ENCODE measurements at regions not wholly inside any gene's neighbourhood (a gene's known extent, or its start where the extent isn't known, plus 50 kb on each side); places are given as distances from the start of the nearest gene placed in this dataset.

DNA sequence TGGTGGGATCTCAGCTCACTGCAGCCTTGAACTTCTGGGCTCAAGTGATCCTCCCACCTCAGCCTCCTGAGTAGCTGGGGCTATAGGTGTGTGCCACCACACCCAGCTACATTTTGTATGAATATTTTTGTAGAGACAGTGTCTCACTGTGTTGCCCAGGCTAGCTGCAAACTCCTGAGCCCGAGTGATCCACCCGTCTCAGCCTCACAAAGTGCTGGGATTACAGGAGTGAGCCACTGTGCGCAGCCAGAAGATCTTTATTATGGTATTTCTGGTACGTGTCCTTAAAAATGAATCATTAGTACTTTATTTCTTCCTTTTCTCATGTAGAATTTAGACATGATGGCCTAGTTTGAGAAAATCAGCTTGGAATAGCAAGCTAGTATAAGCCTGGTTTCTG is 153.3 kb downstream of the BCHE start:
- Mint-ChIP-seq H3K27ac (no peak overlapping the region), H3K4me3 (no peak overlapping the region), H3K4me1 (ENCODE audit: low read depth) (no peaks in the 10 kb centered on the region), H3K9me3 (peaks cover 3% of the 10 kb centered on the region), H3K27me3 (no peaks in the 10 kb centered on the region), H3K36me3 (ENCODE audit: low read depth) (no peaks in the 10 kb centered on the region)
- intact Hi-C loops (cut with micrococcal nuclease), result no loop called here
- DNase-seq, result no peak
- ChIA-PET CTCF (no interaction called here), POLR2A (no interaction called here)
- ATAC-seq, result no peak
- TF ChIP-seq, protein P1, sequence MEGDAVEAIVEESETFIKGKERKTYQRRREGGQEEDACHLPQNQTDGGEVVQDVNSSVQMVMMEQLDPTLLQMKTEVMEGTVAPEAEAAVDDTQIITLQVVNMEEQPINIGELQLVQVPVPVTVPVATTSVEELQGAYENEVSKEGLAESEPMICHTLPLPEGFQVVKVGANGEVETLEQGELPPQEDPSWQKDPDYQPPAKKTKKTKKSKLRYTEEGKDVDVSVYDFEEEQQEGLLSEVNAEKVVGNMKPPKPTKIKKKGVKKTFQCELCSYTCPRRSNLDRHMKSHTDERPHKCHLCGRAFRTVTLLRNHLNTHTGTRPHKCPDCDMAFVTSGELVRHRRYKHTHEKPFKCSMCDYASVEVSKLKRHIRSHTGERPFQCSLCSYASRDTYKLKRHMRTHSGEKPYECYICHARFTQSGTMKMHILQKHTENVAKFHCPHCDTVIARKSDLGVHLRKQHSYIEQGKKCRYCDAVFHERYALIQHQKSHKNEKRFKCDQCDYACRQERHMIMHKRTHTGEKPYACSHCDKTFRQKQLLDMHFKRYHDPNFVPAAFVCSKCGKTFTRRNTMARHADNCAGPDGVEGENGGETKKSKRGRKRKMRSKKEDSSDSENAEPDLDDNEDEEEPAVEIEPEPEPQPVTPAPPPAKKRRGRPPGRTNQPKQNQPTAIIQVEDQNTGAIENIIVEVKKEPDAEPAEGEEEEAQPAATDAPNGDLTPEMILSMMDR (IDR thresholded peaks at IDR 0.05), result no peak

DNA sequence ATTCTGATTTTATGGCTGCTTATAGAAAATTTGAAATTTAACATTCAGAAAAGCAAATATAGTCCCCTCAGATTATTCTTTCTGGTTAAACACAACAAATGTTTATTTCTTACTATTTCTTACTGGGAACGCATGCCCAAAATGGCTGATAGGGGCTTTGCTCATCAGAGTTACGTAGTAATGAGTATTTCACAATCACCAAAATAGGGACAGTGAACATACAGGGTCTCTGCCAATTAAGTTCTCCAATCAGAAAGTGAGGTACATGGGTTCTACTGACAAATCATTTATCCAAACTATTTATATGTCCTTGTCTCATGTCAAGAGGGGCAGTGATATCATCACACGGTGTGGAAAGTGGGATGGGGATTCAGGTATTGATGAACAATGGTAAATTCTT is 154.5 kb downstream of the BCHE start:
- Mint-ChIP-seq H3K36me3 (ENCODE audit: low read depth) (no peaks in the 10 kb centered on the region), H3K27ac (no peak overlapping the region), H3K9me3 (peaks cover 2% of the 10 kb centered on the region), H3K27me3 (no peaks in the 10 kb centered on the region), H3K4me1 (ENCODE audit: low read depth) (no peaks in the 10 kb centered on the region), H3K4me3 (no peak overlapping the region)
- TF ChIP-seq, protein P1 (IDR thresholded peaks at IDR 0.05), result no peak
- intact Hi-C loops (cut with micrococcal nuclease), result no loop called here
- DNase-seq, result no peak
- CTCF ChIA-PET, result no interaction called here
- POLR2A ChIA-PET, result no interaction called here
- ATAC-seq, result no peak

DNA sequence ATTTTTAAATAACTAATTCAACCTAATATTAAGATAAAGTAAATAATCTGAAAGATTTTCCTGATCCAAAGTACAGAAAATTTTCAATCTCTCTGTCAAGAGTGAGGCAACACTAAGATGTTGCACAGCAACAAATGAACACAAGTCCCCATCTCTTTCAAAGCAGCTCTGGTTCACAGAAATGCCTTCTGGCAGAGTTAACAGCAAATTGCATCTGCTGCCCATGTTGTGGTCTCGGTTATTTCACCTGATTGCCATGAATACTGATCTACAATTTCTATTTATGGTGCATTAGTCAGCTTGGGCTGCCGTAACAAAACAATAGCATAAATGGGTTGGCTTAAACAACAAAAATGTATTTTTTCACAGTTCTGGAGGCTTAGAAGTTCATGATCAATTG is 167.3 kb downstream of the BCHE start:
- DNase-seq (no peak), ATAC-seq (no peak)
- H3K4me3 Mint-ChIP-seq, result no peak overlapping the region
- H3K27ac Mint-ChIP-seq, result no peak overlapping the region
- no peaks in the 10 kb centered on the region for H3K4me1 Mint-ChIP-seq (ENCODE audit: low read depth)
- H3K27me3 Mint-ChIP-seq, result no peaks in the 10 kb centered on the region
- H3K36me3 Mint-ChIP-seq (ENCODE audit: low read depth), result no peaks in the 10 kb centered on the region
- H3K9me3 Mint-ChIP-seq, result peaks cover 4% of the 10 kb centered on the region
- intact Hi-C loops (cut with micrococcal nuclease), result no loop called here
- ChIA-PET POLR2A (no interaction called here), CTCF (no interaction called here)
- TF ChIP-seq, protein P1 (IDR thresholded peaks at IDR 0.05), result no peak

DNA sequence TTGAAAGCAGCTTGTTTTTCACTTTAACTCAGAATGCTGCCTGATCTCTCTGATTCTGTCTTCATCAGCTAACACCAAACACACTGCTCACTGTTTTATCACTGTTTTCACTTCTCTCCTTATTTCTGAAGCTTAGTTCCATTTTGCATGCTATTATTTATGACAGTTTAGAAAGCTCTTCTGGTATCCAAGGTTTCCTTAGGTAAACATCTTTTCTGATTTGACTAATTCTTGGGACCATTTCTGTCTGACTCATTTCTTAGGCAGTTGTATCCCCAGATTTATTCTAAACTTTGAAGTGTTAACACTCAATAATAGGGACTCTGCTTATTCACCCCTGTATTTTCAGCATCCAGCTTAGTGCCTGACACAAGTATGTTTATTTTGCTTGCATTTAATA is 167.7 kb downstream of the BCHE start:
- H3K36me3 Mint-ChIP-seq (ENCODE audit: low read depth), result no peaks in the 10 kb centered on the region
- POLR2A ChIA-PET, result no interaction called here
- no peak overlapping the region for H3K4me3 Mint-ChIP-seq
- CTCF ChIA-PET, result no interaction called here
- DNase-seq, result no peak
- H3K4me1 Mint-ChIP-seq (ENCODE audit: low read depth), result no peaks in the 10 kb centered on the region
- no peak for ATAC-seq
- no peaks in the 10 kb centered on the region for H3K27me3 Mint-ChIP-seq
- peaks cover 4% of the 10 kb centered on the region for H3K9me3 Mint-ChIP-seq
- TF ChIP-seq, protein P1 (IDR thresholded peaks at IDR 0.05), result no peak
- H3K27ac Mint-ChIP-seq, result no peak overlapping the region
- intact Hi-C loops (cut with micrococcal nuclease), result no loop called here

DNA sequence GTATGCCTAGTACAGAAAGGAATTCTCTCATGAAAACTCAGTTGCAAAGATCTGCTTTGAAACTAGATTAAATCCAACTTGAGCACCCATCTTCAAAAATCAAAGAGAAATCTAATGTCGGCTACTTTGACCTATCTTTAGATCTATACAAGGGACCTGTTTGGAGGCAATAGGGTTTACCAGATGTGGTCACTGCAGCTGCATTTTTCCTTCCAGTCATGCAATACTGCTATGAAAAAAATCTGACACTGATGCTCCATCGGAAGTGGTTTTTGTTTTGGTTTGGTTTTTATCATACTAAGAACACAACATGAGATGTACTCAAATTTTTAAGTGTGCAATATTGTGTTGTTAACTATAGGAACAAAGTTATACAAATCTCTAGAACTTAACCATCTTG is 169.5 kb downstream of the BCHE start:
- intact Hi-C loops (cut with micrococcal nuclease), result no loop called here
- Mint-ChIP-seq H3K4me3 (no peak overlapping the region), H3K27me3 (no peaks in the 10 kb centered on the region), H3K4me1 (ENCODE audit: low read depth) (no peaks in the 10 kb centered on the region), H3K27ac (no peak overlapping the region), H3K9me3 (peaks cover 4% of the 10 kb centered on the region), H3K36me3 (ENCODE audit: low read depth) (no peaks in the 10 kb centered on the region)
- CTCF ChIA-PET, result no interaction called here
- DNase-seq (no peak), ATAC-seq (no peak)
- POLR2A ChIA-PET, result no interaction called here
- TF ChIP-seq, protein P1 (IDR thresholded peaks at IDR 0.05), result no peak
